SU-DHL-6 (cell line): ENCODE measurements at regions not wholly inside any gene's neighbourhood (a gene's known extent, or its start where the extent isn't known, plus 50 kb on each side); places are given as distances from the start of the nearest gene placed in this dataset.

ENCODE experiments used
- CTCF ChIP-seq: fragments of 200-600 bp; sonication (generic); IDR thresholded peaks from one replicate; pipeline ENCODE4 v1.5.1; 2017; ENCODE audit warnings: antibody characterized with exemption, mild to moderate bottlenecking, low read length, moderate library complexity; ENCODE audit not compliant: insufficient read depth, poor library complexity, severe bottlenecking
- EZH2phosphoT487 ChIP-seq: fragments of 200-600 bp; sonication (generic), shearing (Covaris generic); conservative IDR thresholded peaks from 2 replicates; pipeline ENCODE4 v1.6.1; 2018; ENCODE audit warnings: mild to moderate bottlenecking, antibody characterized with exemption, low read length, moderate library complexity, mixed read lengths

- no peak for TF ChIP-seq CTCF
- no peak for TF ChIP-seq EZH2phosphoT487
Observed at GRCh38 chr10:36581237-36581636, 544.2 kb upstream of the ANKRD30A start.
